Stimulated activated CD8-positive, alpha-beta memory T cell treated with anti-CD3 and anti-CD28 coated beads, Interleukin-15, amount 100 ng/mL, for 24 hours (primary cell): ENCODE measurements at regions not wholly inside any gene's neighbourhood (a gene's known extent, or its start where the extent isn't known, plus 50 kb on each side); places are given as distances from the start of the nearest gene placed in this dataset.
"Not testable (repeated sequence)": the region's sequence is repeated elsewhere in the genome, so short reads cannot be mapped to it uniquely, and the experiment has no call there.

Experiments
- DNase-seq: peaks from one replicate; pipeline ENCODE4 v3.0.0-alpha.2; 2020; ENCODE audit warnings: low read depth

GRCh38 chr5:156208271-156208670 lies 118.7 kb upstream of the SGCD start:
- DNase-seq = no peak

GRCh38 chr5:156218367-156219158 lies 108.4 kb upstream of the SGCD start:
- no peak for DNase-seq

- no peak for DNase-seq
These were observed 107.4 kb upstream of the SGCD start for GRCh38 chr5:156219483-156220005.

- DNase-seq = no peak
These were observed 105.1 kb upstream of the SGCD start for GRCh38 chr5:156221816-156222215.

- DNase-seq = no peak
These were observed 103.4 kb upstream of the SGCD start for GRCh38 chr5:156223547-156223946.

- not testable (repeated sequence) for DNase-seq
These were observed 100.5 kb upstream of the SGCD start for GRCh38 chr5:156226485-156226884.

GRCh38 chr5:156230887-156231286 lies 96.1 kb upstream of the SGCD start:
- no peak for DNase-seq

GRCh38 chr5:156232251-156232869 lies 94.6 kb upstream of the SGCD start:
- DNase-seq = no peak

- no peak for DNase-seq
These were observed 89.6 kb upstream of the SGCD start for GRCh38 chr5:156237361-156237760.

GRCh38 chr5:156239800-156240199 lies 87.2 kb upstream of the SGCD start:
- no peak for DNase-seq

GRCh38 chr5:156240414-156240813 lies 86.5 kb upstream of the SGCD start:
- DNase-seq = no peak

- DNase-seq = no peak
These were observed 85.7 kb upstream of the SGCD start for GRCh38 chr5:156241266-156241665.

GRCh38 chr5:156245895-156246294 lies 81.1 kb upstream of the SGCD start:
- no peak for DNase-seq

- no peak for DNase-seq
These were observed 75.9 kb upstream of the SGCD start for GRCh38 chr5:156251076-156251475.

- DNase-seq = no peak
These were observed 73.8 kb upstream of the SGCD start for GRCh38 chr5:156253130-156253529.

GRCh38 chr5:156254196-156254595 lies 72.8 kb upstream of the SGCD start:
- no peak for DNase-seq

GRCh38 chr5:156256642-156257041 lies 70.3 kb upstream of the SGCD start:
- DNase-seq = no peak

- DNase-seq = no peak
These were observed 68.0 kb upstream of the SGCD start for GRCh38 chr5:156258934-156259333.

- no peak for DNase-seq
These were observed 67.3 kb upstream of the SGCD start for GRCh38 chr5:156259618-156260017.

- no peak for DNase-seq
These were observed 65.6 kb upstream of the SGCD start for GRCh38 chr5:156261275-156261939.

- DNase-seq = no peak
These were observed 55.4 kb upstream of the SGCD start for GRCh38 chr5:156271569-156271968.

GRCh38 chr5:156272139-156272538 lies 54.8 kb upstream of the SGCD start:
- no peak for DNase-seq

GRCh38 chr5:156273325-156273724 lies 53.6 kb upstream of the SGCD start:
- DNase-seq = no peak
